ENCODE measurements at regions not wholly inside any gene's neighbourhood (a gene's known extent, or its start where the extent isn't known, plus 50 kb on each side); places are given as distances from the start of the nearest gene placed in this dataset.
"Not testable (repeated sequence)": the region's sequence is repeated elsewhere in the genome, so short reads cannot be mapped to it uniquely, and the experiment has no call there.

- DNase-seq = no peak
Observed at GRCh38 chr6:167472148-167472547, 147.3 kb downstream of the TTLL2 start.

- no peak for DNase-seq
Observed at GRCh38 chr6:167472880-167473279, 148.0 kb downstream of the TTLL2 start.

DNA sequence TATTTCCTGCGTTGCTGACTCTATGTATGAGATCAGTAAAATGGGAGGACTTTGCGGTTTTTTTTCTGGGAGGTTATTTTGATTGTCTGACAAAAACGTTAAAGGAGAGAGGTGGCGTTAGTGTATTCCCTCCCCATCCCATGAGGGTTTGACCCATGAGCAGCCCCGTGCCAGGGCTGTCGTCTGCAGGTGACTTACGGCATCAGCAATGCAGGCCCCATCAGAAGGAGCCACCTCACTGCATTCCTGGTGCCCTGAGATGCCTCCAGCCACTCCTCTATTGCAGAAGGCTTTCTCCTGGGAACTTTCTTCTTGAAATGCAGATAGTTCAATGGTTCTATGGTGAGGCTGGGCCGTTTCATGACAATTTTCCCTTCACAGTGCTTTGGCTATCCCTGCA, 149.3 kb downstream of the TTLL2 start:
- DNase-seq = no peak

GRCh38 chr6:167474725-167475124, 149.8 kb downstream of the TTLL2 start:
- no peak for DNase-seq

- no peak for DNase-seq
Observed at GRCh38 chr6:167475947-167476346, 151.1 kb downstream of the TTLL2 start.

DNA sequence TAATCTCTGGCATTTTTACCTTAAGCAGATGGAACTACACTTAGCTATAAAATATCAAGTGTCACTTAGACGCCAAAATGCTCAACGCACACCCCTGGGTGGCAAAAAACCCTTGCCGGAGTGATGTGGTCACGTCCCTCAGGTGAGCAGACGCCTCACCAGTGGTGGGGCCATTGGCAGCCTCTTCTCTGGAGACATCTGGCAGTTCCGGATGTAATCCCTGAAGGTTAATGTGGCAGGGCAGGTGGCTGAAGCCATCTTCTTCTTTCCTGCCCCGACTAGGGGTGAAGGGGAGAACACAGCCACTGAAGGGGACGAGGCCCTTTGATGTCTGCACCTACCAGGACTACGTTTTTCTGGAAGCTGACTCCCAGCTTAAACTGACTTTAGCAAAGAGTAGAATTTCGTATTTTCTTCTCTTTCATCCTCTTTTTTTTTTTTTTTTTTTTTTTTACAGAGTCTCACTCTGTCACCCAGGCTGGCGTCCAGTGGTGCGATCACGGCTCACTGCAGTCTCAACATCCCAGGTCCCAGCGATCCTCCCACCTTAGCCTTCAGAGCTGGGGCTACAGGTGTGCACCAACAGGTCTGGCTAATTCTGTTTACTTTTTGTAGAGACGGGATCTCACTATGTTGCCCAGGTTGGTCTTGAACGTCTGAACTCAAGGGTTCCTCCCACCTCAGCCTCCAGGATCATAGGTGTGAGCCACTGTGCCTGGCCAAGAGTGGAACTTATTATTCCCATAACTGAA, 152.1 kb downstream of the TTLL2 start:
- no peak for DNase-seq

DNA sequence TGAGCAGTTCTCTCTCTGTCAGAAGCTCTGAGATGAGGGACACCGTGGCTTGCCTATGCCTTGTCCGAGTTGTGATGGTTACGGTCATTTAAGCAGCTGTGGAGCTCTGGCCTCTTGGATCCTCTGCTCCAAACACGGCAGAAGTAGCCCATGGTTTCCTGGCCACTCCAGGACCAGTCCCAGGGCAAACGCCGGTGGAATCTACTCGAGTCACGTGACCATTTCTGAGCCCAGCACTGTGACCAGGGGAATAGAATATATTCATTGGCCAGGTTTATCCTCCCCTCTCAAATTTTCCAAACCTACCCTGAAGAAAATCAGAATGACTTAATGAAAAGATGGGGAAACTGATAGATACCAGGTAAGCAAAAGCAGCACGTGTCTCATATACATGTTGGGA, 152.8 kb downstream of the TTLL2 start:
- DNase-seq = no peak

GRCh38 chr6:167479301-167479700, 154.4 kb downstream of the TTLL2 start:
- DNase-seq = no peak

DNA sequence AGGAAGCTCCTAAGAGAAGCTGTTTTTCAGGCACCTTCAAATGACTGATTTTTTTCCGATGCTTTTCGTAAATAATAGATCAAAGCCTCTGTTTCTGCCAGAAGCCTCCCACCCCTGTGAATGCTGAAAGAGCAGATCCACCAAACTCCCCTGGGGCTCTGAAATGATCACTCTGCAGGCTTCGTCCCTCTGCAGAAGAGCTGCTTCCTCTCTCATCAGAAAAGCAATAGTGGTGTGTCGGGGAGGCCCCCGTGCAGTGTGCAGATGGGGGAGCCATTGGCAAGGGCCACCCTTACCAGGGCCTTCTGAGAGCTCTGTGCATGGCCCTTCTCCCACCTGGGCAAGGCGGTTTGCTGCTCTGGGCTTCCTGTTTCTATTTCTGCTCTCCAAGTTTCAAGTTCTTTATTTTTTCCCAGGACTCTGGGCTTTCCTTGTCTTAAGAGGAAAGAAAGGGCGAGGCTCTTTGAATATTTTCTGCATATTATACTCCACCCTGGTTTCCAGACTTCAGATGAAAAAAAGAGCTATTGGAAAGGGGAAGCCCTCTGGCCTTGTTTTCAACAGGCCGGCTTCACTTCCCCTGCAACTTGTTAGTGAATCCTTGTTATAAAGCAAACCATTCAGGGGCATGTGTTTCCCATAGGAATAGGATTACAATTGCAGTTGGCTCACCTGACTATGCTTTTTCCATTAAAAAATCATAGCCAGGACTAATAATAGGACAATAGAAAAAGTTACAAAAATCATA, 155.2 kb downstream of the TTLL2 start:
- DNase-seq = no peak

- DNase-seq = no peak
Observed at GRCh38 chr6:167481307-167481926, 156.5 kb downstream of the TTLL2 start.

GRCh38 chr6:167482801-167483200, 157.9 kb downstream of the TTLL2 start:
- DNase-seq = not testable (repeated sequence)

DNA sequence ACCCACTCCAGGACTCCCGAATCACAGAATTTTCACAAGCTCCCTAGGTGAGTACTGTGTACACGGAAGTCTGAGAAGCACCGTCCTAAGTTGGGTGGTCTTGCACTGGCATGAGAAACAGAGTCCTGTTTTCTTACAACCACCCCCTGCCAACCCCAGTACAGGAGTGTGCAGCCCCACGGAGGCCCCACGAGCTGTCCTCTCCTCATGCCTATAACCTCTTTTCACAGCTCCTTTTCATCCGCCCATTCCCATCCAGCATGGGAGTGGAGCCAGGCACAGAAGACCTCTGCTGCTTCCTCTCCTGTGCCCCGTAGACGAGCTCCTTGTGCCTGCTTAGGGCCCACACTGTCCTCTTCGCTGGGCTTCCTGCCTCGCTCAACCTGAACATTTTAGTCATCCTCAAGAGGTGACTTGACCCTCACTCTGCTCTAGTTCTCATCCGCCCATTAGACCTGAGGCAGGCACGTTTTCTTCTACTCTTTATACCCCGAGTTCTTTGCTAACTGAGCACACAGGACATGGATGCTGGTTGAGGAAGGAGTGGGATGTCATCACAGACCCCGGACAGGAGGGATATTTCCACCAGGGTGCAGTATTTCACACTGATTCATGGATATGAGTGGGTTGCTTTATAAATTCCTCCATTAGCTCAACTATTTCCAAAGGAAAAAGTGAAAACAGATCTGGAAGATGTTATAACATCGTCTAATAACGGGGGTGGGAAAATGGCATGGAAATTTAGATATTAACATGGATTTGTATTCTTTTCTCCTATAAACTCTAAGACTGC, 160.5 kb downstream of the TTLL2 start:
- DNase-seq = no peak

- DNase-seq = no peak
Observed at GRCh38 chr6:167487749-167488664, 163.1 kb downstream of the TTLL2 start.

DNA sequence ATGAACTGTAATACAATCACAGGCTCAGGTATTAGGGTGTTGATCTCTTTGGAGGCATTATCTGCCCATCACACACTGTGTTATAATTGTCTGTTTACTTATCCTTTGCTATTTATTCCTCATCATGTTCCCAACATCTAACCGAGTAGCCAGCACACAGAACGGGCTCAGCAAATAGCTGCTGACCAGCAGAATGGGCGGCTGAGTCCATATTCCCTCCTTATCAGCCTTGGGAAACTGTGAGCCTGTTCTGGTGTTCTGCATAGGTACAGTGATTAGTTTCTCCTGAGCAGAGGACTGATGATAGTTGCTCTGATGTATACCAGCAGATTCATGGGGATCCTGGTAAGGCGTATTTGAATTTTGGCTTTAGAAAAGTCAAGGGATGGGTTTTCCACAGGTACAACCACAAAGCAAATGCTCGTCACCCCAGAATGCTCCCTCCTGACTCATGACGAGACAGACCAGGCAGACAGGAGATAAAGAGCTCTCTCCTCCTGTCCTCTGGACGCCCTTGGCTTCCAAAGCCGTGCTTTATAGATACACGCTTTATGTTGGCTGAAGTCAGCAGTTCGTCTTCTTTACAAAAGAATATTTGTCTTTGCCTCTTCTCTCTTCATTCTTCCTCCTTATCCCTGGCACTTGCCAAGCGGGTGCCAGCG, 166.7 kb downstream of the TTLL2 start:
- no peak for DNase-seq

DNA sequence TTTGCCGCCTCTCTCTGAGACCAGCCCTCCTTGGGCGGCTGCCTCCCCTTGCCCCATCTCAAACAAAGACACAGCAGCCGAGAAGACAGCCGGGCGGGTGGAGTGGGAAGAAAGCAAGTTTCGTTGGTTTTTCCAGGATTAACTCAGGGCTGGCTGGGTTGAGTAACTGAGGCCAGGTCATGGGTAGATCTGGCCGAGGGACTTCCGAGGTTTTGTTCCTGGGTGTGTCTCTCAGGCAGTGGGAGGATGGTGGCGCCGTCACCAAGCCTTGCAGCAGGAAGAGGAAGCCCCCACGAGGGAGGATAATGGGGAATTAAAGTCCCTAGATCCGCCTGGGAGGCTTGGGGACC, 167.2 kb downstream of the TTLL2 start:
- DNase-seq = no peak

DNA sequence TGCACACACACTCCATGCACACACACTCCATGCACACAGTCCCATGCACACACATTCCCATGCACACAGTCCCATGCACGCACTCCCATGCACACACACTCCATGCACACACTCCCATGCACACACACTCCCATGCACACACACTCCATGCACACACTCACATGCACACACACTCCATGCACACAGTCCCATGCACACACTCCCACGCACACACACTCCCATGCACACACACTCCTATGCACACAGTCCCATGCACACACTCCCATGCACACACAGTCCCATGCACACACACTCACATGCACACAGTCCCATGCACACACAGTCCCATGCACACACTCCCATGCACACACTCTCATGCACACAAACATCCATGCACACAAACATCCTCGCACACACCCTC, 168.4 kb downstream of the TTLL2 start:
- no peak for DNase-seq

DNA sequence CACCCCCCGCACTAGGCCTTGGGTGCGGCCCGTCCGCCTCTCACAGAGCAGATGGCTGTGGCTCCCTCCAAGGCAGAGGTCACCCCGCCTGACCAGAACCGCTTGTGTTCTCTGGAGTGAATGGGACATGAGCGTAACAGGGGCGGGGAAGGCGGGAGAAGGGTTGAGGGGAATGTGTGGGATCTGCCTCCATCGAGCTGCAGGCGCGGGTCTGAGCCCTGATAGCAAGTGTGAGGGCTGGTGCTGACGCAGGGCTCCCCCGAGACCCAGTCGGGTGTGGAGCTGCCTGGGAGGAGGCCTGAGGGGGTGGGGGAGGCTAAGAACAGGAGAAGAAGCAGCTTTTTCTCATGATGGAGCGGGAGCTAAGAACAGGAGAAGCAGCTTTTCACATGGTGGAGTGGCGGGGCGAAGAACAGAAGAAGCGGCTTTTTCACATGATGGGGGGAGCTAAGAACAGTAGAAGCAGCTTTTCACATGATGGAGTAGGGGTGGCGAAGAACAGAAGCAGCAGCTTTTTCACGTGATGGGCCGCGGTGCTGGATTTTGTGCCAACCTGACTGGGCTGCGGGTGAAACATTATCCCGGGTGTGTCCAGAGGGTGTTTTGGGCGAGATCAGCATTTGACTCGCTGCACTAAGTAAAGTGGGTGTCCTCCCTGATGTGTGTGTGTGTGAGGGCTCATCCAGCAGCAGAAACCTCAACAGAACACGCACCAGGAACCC, 169.3 kb downstream of the TTLL2 start:
- no peak for DNase-seq

DNA sequence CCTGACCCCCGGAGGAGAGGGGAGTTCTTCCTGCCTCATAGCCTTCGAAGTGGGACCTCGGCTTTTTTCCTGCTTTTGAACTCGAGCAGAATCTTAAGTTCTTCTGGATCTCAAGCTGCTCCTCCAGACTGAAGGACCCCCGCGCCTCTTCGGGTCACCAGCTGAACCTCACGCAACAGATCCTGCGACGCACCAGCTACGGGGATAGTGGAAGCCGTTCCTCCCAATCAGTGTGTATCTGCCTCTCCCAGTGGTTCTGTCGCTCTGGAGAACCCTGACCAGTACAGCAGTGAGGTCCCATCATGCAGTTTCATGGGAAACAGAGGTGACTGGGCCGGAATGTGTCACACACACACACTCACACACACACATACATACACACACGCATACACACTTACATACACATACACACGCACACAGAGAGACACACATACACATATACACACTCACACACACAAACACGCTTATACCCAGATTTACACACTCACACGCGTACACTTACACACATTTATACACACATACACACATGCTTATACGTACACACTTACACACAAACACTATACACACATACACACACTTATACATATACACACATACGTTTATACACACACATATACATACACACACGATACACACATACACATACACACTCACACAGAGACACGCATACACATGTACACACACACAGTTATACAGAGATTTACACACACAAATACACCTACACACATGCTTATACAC, 170.0 kb downstream of the TTLL2 start:
- no peak for DNase-seq

DNA sequence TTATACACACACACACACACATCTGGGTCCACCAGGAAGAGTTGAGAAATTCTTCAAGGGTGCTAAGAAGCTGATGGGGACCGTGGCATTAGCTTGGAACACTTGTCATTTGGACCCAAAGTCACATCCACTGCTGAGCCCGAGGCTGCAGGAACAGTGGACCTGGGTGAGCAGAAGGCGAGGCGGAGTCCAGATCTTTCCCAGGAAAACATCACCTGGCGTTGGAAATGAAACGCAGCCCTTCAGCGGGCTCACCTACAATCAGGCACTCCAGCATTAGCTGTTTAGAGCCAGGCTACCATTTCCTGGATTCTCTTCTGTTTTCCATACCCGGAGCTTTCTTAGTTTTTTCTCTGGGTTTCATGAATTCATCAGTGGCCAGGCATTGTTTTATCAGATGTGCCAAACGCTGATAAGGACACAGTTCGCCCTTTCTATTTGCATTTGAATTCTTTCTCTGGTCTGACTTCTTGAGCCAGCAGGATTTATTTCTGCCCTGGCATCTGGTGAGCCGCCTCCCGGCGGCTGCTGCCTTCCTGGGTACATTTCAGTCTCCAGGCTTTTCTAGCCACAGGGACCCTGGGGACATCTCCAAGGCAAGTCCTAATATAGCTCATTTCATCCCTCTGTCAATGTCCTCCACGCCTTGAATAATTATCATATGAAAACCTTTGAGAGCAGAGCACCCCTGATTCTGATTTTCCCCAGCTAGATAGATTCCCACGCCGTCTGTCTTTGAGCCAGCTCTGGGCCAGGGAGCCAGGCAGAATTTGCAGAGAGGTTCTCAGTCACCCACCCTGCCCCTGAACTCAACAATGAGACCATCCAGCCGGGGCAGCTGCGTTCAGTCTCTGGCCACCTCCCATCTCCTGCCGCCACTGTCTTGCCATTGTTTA, 170.9 kb downstream of the TTLL2 start:
- no peak for DNase-seq
